ENCODE measurements at regions not wholly inside any gene's neighbourhood (a gene's known extent, or its start where the extent isn't known, plus 50 kb on each side); places are given as distances from the start of the nearest gene placed in this dataset.

DNA sequence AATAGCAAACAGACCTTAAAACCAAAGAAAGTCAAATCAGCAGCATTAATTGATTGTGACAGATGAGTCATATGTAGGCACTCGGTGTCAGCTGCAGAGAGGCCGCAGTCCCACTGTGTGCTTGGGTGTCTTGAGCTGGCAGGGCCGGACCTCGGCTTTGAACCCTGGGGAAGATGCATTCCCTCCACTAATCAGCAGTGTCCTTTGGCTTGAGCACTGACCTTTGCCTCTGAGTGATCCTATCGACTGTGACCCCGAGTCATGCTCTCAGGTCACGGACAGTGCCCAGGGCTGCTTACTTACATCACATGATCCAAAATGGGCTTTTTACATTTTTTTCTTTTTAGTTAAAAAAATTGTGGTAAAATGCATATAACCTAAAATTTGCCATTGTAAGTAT, 188.7 kb downstream of the GADD45G start:
- TF ChIP-seq, protein P1, sequence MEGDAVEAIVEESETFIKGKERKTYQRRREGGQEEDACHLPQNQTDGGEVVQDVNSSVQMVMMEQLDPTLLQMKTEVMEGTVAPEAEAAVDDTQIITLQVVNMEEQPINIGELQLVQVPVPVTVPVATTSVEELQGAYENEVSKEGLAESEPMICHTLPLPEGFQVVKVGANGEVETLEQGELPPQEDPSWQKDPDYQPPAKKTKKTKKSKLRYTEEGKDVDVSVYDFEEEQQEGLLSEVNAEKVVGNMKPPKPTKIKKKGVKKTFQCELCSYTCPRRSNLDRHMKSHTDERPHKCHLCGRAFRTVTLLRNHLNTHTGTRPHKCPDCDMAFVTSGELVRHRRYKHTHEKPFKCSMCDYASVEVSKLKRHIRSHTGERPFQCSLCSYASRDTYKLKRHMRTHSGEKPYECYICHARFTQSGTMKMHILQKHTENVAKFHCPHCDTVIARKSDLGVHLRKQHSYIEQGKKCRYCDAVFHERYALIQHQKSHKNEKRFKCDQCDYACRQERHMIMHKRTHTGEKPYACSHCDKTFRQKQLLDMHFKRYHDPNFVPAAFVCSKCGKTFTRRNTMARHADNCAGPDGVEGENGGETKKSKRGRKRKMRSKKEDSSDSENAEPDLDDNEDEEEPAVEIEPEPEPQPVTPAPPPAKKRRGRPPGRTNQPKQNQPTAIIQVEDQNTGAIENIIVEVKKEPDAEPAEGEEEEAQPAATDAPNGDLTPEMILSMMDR (optimal IDR thresholded peaks at IDR 0.05 in 1 of 3, IDR thresholded peaks at IDR 0.05 in 1 of 3, conservative IDR thresholded peaks at IDR 0.05 in 1 of 3; ENCODE audit: extremely low read depth in 1 of 3, insufficient read depth in 2 of 3, low read length in 3 of 3), result no peak
- no peak for TF ChIP-seq EZH2 (IDR thresholded peaks at IDR 0.05; ENCODE audit: low read length)

Data from keratinocyte (primary cell).